ENCODE measurements at regions not wholly inside any gene's neighbourhood (a gene's known extent, or its start where the extent isn't known, plus 50 kb on each side); places are given as distances from the start of the nearest gene placed in this dataset.

DNA sequence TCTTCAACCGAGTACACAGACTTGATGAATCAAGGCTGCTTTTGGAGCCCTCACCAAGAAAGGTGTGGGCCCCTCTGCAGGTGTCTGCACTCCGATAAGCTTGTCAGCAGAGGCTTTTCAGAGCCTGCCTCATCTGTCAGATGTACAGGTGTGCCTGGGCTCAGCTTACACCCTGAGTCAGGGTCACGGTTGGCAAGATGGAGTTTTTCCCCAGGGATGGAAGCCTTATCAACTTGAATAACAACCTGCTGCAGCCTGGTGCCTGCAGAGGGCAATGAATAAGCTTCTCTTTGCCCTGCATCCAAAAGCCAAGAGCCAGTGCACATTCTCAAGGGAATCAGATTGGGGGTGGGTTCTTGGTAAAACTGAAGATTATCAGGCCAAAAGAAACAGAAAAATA is 427.1 kb downstream of the CD83 start:
- TF ChIP-seq, protein P1, sequence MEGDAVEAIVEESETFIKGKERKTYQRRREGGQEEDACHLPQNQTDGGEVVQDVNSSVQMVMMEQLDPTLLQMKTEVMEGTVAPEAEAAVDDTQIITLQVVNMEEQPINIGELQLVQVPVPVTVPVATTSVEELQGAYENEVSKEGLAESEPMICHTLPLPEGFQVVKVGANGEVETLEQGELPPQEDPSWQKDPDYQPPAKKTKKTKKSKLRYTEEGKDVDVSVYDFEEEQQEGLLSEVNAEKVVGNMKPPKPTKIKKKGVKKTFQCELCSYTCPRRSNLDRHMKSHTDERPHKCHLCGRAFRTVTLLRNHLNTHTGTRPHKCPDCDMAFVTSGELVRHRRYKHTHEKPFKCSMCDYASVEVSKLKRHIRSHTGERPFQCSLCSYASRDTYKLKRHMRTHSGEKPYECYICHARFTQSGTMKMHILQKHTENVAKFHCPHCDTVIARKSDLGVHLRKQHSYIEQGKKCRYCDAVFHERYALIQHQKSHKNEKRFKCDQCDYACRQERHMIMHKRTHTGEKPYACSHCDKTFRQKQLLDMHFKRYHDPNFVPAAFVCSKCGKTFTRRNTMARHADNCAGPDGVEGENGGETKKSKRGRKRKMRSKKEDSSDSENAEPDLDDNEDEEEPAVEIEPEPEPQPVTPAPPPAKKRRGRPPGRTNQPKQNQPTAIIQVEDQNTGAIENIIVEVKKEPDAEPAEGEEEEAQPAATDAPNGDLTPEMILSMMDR (IDR thresholded peaks at IDR 0.05), result no peak
- no peak for TF ChIP-seq POLR2AphosphoS5 (IDR thresholded peaks at IDR 0.05)

Data from sigmoid colon (tissue), 4 donors.